8988T (cell line): ENCODE measurements at regions not wholly inside any gene's neighbourhood (a gene's known extent, or its start where the extent isn't known, plus 50 kb on each side); places are given as distances from the start of the nearest gene placed in this dataset.
A peak's percentile ranks its signal among the peaks of the same experiment; 100 is the strongest.
"Not testable (repeated sequence)": the region's sequence is repeated elsewhere in the genome, so short reads cannot be mapped to it uniquely, and the experiment has no call there.

Experiments
- DNase-seq: peaks from one replicate; pipeline ENCODE4 v3.0.0; 2011

- DNase-seq: no peak
Observed at GRCh38 chr6:113755449-113756289, 101.5 kb upstream of the MARCKS start.

- no peak for DNase-seq
Observed at GRCh38 chr6:113756290-113756665, 100.9 kb upstream of the MARCKS start.

- no peak for DNase-seq
Observed at GRCh38 chr6:113758214-113758613, 98.9 kb upstream of the MARCKS start.

- no peak for DNase-seq
Observed at GRCh38 chr6:113758826-113759574, 98.1 kb upstream of the MARCKS start.

- no peak for DNase-seq
Observed at GRCh38 chr6:113762641-113763040, 94.5 kb upstream of the MARCKS start.

- no peak for DNase-seq
Observed at GRCh38 chr6:113763311-113763766, 93.8 kb upstream of the MARCKS start.

- peak; percentile 28 for DNase-seq
Observed at GRCh38 chr6:113763876-113764275, 93.3 kb upstream of the MARCKS start.

GRCh38 chr6:113765909-113766308 is 91.2 kb upstream of the MARCKS start:
- no peak for DNase-seq

GRCh38 chr6:113767985-113768384 is 89.2 kb upstream of the MARCKS start:
- no peak for DNase-seq

GRCh38 chr6:113772961-113773360 is 84.2 kb upstream of the MARCKS start:
- no peak for DNase-seq

GRCh38 chr6:113774127-113774825 is 82.9 kb upstream of the MARCKS start:
- no peak for DNase-seq

GRCh38 chr6:113776998-113777397 is 80.1 kb upstream of the MARCKS start:
- DNase-seq: no peak

- no peak for DNase-seq
Observed at GRCh38 chr6:113777601-113778000, 79.5 kb upstream of the MARCKS start.

GRCh38 chr6:113779656-113780055 is 77.5 kb upstream of the MARCKS start:
- DNase-seq: no peak

- no peak for DNase-seq
Observed at GRCh38 chr6:113782636-113783035, 74.5 kb upstream of the MARCKS start.

- DNase-seq: no peak
Observed at GRCh38 chr6:113786168-113786567, 71.0 kb upstream of the MARCKS start.

- no peak for DNase-seq
Observed at GRCh38 chr6:113788586-113788985, 68.6 kb upstream of the MARCKS start.

GRCh38 chr6:113791225-113791624 is 65.9 kb upstream of the MARCKS start:
- DNase-seq: not testable (repeated sequence)

- not testable (repeated sequence) for DNase-seq
Observed at GRCh38 chr6:113795371-113795770, 61.8 kb upstream of the MARCKS start.

GRCh38 chr6:113796038-113796437 is 61.1 kb upstream of the MARCKS start:
- no peak for DNase-seq

GRCh38 chr6:113802779-113803178 is 54.4 kb upstream of the MARCKS start:
- DNase-seq: no peak

- no peak for DNase-seq
Observed at GRCh38 chr6:113805173-113805790, 51.9 kb upstream of the MARCKS start.
